HG03521 (cell line): ENCODE measurements at regions not wholly inside any gene's neighbourhood (a gene's known extent, or its start where the extent isn't known, plus 50 kb on each side); places are given as distances from the start of the nearest gene placed in this dataset.

ENCODE experiments used
- ATAC-seq: cut with Tn5 transposase; IDR thresholded peaks from one replicate; pipeline ENCODE4 v1.9.1; 2021; ENCODE audit warnings: mild to moderate bottlenecking, moderate library complexity; ENCODE audit not compliant: unreplicated experiment

DNA sequence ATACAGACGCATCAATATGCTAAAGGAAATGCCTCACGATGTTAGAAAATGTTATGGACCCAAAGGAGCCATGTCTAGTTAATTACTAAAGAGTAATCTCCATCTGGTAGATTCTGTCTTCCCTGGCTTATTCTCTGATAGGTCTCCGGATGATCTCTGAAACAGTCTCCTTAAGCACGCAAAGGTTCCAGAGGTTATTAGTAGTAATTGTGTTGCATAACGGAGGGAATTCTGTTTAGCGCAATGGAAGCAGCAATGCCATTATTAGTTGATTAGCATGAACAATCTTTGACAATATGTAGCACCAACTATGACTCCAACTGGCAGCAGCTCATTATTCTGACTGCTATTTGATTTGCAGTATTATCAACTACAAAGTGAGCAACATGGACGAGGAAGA, 952.5 kb upstream of the SEMA6D start:
- ATAC-seq = no peak

DNA sequence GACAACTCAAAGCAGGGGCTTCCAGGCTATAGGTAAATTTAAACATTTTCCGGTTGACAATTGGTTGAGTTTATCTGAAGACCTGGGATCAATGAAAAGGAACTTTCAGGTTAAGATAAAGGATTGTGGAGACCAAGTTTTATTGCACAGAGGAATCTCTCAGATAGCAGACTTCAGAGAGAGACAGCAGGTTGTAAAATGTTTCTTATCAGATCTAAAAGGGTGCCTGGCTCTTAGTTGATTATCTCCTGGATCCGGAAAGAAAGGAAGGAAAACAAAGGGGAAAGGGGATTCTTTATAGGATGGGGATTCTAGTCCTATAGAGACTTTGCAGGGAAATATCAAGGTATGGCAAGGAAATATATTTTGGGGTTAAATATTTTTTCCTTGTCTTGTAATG, 951.3 kb upstream of the SEMA6D start:
- ATAC-seq = no peak

DNA sequence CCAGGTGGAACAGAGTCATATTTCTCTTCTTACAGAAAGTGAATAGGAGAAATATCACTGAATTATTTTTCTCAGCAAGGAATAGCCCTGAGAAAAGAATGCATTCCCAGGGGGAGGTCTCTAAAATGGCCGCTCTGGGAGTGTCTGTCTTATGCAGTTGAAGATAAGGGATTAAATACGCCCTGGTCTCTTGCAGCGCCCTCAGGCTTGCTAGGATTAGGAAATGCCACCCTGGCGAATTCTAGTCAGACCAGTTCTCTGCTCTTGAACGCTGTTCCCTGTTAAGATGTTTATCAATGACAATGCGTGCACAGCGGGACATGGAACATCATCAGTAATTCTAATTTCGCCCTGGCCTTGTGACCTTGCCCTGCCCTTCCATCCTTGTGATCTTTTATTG, 949.0 kb upstream of the SEMA6D start:
- no peak for ATAC-seq

DNA sequence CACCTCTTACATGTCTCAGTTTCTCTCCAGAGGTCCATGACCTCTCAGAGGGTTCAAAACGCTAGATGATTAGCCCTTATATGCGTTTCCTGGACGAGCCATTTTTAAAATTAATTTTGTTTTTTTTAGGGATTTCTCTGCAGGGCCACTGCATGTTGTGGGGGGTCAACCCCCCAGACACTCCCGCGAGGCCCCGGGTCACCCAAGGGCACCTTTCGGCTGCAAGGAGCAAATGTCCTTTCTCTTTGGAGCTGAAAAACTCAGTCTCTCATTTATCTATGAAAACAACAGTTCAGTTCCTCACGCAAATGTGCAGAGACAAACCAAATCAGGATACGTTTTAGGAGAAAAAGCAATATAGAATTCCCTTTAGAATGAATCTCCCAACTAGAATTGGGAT, 944.3 kb upstream of the SEMA6D start:
- ATAC-seq = no peak

DNA sequence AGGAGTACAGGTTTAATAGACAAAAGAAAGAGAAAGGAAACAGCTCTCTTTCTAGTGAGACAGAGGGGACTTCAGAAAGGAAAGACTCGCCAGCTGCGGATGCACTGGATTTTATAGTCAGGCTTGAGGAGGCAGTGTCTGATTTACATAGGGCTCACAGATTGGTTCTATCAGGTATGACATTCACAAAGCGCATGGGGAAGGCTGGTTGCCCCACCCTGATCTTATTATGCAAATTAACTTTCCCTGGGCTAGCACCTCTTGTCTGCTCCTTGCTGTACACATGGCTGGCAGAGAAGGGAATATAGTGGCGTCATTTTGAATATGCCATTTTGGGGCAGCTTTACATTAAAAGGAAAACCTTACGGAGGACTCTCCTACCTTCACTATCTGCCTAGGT, 938.4 kb upstream of the SEMA6D start:
- ATAC-seq = no peak

DNA sequence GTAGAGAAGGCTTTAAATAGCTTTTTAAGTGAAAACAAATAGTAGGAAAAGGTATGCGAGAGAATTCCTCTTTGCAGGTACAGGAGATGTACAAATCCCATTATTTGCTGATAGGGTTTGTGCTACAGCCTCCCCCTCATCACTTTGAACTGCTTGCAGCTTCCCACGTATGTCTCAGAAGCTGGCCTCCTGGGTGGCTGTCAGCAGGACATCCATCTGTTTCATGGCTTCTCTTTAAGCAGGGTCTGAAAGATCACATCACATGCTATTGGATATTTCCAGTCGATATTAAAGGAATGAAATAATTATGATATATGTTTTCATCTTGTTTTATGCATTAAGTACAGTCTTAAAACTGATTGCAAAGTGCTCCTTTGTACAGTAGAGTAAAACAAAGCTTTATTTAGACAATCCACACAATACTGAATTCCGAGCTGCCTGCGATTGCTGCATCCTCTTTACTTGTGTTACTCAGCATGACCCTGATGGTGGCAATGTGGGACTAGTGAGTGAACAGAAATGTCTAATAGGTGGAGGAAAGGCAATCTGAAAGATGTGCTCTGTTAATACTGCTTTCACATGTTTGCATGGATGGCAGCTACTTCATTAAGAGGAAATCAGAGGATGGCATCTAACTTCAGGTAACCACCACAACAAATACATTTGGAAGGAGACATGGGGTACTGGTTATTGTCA, 930.6 kb upstream of the SEMA6D start:
- ATAC-seq = no peak

DNA sequence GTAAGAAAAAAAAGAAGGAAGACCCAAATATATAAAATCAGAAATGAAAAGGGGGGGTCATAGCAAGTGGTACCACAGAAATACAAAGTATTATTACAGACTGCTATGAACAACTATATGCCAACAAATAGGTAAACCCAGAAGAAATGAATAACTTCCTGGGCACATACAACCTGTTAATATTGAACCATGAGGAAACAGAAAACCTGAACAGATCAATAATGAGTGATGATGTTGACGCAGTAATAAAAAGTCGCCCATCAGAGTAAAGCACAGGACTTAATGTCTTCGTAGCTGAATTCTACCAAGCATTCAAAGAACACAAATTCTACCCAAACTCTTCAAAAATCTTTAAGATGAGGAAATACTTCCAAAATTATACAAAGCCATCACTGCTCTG, 921.6 kb upstream of the SEMA6D start:
- no peak for ATAC-seq

DNA sequence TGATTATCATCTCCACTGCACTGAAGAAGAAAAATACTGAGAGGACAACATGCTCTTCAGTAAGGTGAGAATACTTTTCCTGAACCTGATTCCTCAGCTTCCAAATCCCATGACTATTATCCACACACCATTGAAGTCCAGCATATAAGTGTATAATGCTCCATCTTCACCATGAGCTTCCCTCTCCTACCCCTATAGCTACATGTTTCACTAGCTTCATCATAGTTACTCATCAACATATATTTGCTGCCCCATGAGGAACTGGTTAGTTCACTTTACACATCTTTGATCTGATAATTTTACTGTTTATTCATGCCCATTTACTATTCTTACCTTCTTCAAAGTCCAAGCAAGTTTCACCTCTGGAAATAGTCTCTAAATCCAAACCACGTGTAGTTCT, 908.5 kb upstream of the SEMA6D start:
- ATAC-seq = no peak

DNA sequence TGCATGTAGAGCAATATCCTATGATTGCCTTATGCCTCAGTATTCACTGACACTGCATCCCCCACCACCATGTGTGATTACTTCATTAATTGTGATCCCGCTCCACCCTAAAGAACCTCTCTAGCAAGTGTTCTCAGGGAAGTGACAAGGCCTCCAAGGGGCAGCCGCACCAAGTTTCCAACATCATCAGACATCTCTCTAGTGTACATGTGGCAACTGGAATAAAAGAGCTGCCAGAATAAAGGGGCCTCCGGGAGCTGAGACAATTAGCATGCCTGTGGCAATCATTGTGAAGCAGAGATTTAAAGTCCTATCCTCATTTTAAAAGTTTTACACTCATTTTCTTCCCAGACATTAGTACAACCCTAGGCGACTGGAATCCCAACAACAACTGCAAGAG, 902.1 kb upstream of the SEMA6D start:
- ATAC-seq = no peak

DNA sequence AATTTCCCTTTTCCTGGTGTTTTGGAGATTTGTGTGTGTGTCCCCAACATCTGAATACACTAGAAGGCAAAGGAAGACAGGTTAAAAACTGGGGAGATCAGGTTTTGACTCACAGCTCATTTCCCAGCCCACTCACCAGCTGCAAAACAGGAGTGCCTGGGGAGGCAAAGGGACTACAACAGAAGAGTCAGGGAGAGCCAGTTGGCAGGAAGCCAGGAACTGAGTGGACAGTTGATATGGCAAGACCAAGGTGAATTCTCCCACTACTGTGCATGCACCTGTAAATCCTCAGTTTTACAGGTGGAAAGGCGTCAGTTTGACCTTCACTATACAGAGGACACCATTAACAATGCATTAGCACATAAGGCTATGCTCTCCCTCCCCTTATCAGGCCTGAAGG, 901.5 kb upstream of the SEMA6D start:
- ATAC-seq = no peak

DNA sequence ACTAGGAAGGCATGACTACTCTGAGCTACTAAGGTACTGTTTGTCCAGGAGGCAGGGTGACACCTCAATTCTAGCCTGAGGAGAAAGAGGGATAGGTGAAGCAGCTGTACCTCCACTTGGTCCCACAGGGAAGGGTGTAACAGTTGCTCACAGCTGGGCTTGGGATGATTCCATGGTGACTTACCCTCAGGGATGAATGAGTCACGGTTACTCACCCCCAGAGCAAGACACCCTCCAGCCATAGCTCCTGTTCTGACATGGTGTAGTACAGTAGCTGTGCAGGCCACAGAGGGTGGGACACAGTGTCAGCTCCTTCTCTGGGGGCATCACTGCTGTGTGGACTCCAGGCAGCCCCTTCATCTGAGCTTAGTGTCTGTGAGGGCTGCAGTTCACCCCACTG, 868.6 kb upstream of the SEMA6D start:
- no peak for ATAC-seq

DNA sequence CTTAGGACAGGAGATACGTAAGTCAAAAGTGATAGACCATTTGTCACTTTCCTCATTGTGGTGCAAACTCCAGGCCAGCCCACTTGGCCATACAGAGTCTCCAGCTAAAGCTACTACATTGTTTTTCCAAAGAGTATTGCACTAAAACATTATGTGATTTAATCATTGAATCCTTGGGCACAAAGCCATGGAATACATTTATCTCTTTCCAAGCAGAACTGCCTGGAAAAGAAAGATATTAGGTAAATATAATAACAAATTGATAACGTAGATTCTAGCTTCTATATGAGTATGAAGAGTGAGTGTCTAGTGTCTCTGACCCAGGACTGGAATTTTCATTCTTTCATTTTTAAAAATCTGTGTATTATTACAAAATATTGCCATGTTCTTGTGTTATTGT, 863.7 kb upstream of the SEMA6D start:
- ATAC-seq = no peak

DNA sequence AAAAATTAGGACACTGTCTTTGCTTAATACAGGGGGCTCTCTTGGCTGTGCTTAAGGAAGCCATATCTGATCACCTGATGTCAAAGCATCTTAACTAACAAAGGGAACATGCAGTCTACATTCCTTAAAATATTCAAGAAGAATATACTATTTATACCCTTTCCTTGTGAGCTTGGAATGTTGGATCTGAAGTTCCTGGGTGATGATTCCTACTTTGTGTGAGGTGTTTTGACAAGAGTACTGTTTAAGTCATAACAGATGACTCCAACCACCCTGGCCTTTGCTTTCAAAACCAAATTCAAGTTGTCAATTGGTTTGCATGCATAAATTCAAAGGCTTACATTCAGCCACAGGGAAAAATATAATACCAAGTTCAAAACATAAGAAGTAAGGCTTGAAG, 862.7 kb upstream of the SEMA6D start:
- ATAC-seq = no peak

DNA sequence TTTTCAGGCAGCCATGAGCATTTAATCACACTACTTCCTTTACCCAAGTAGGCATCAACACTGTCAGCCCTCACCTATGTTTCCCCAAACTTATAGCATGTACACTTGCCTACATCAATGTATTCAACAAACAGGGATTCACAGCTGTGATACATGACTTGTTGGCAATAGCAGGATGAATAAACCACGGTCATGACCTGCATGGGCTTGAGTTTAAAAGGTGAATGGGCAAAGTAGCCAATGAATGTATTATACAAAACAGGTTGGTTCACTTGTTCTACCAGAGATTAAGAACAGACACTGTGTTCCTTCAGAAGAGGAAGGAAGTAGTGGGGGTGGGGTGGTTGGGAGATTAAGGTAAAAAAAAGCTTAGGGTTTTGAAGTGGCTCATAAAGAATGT, 861.9 kb upstream of the SEMA6D start:
- ATAC-seq = no peak

DNA sequence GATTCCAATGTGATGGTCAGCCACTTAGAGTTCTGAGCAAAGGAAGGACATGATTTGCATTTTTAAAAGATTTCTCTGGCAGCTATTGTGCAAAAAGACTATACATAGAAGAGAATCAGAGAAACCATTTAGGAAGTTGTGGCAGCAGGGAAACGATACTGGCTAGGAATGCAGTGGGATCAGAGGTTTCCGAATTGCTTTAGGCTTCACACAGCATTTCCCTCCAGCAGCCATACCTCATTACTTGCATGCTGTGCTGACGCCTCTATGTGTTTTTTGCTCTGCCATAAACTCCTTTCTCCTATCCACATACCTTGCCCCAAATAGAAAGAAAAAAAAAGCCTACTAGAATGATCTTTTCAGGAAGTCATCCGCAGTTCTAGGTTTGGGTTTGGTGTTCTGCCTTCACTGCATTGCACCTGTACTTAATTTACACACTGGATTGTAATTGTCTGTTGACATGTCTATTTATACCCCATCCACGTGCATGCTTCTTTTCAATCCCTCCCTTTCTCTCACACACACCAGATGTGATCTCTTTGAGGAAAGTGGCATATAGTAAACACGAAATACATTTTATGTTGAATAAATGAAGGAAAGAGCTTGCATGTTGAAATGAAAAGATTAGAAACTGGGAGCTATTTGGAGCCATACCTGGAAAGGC, 860.3 kb upstream of the SEMA6D start:
- no peak for ATAC-seq

DNA sequence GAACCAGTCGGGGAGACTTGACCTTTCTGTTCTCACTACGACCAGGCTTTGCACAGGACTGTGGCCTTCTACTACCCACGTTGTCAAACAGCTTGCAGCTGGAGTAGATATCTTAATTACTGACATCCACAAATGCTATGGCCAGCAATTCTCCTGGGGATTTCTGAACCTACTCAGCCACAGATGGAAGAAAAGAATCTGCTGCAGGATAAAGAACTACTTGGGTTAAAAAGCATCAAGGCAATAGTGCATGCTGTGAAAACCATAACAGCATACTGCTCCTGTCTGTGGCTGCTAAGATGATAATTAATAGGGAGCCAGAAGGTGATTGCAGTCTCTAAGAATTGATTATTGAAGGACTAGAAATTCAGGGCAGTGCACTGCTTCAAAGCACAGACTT, 859.2 kb upstream of the SEMA6D start:
- no peak for ATAC-seq

DNA sequence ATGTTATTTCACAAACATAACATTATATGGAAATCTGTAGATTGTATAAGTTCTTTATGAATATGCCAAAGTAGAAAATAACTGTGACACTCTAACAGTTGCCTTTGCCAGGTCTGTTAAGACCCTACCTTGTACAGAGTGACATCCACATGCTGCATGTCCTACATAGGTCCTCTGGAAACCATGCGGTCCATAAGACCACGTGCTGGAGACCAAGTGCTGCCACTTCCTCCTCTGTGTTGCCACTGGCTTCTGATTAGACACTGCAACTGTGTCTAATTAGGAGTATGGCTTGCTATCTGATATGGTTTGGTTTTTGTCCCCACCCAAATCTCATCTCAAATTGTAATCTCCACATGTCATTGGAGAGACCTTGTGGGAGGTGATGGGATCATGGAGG, 855.5 kb upstream of the SEMA6D start:
- no peak for ATAC-seq

DNA sequence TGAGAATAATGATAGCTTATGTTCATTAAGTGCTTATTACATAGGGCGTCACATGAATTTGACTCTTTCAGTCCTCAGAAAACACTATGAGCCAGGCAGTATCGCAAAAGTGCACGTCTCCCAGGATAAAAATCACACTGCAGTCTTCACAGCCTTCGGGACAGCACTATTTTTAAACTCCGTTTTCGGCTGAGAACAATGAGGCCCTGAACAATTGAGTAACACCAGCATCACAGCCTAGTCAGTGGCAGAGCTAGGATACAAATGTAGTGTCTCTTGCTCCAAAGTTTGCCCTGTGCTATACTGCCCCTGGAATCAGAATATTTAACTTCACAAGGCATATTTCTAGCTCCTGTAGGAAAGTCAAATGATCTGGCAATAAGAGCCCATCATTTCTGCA, 852.1 kb upstream of the SEMA6D start:
- no peak for ATAC-seq

DNA sequence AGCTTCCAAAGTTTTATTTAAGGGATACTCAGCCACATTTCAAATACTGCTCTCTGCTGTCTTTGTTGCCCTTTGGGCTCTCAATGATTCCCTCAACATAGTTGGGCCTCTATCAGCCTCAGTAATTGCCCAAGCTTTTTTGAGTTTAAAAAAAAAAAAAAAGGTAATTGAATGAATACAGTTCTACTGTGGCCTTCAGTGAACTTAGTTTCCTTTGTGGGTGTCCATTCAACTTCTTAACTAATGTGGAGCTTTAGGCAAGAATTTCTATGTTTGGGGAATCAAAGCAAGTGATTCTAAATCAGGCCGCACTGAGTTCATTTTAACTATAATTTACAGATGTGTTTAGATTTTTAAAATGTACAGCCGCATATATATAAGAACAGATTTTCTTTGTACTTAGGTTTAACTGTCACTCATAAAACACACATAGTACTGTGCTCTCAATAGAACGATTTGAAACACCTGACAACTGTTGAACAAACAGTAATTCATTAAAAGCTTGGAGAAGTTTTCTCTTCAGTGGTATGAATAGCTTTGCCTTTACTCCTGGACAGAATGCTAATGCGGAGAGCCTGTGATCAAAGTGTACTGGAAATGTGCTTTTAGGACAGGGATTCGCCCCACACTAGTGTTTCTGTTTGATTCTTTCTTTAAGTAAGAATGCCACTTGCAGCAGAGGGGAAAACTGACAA, 844.9 kb upstream of the SEMA6D start:
- no peak for ATAC-seq

DNA sequence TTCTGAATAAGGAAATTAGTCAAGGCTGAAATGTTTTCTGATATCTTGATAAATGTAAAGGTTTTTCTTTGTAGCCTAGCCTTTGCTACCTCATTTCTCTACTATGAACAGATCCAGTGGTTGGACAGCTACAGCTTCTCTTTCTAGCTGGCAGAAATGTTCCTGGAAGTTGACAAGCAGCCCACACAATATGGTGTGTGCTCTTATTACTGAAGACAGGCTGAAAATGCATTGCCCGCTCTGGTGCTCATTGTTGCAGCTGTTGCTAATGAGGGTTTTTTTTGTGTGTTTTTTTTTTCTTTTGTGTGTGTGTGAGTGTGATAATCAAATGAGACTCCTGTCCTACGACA, 844.3 kb upstream of the SEMA6D start:
- no peak for ATAC-seq

DNA sequence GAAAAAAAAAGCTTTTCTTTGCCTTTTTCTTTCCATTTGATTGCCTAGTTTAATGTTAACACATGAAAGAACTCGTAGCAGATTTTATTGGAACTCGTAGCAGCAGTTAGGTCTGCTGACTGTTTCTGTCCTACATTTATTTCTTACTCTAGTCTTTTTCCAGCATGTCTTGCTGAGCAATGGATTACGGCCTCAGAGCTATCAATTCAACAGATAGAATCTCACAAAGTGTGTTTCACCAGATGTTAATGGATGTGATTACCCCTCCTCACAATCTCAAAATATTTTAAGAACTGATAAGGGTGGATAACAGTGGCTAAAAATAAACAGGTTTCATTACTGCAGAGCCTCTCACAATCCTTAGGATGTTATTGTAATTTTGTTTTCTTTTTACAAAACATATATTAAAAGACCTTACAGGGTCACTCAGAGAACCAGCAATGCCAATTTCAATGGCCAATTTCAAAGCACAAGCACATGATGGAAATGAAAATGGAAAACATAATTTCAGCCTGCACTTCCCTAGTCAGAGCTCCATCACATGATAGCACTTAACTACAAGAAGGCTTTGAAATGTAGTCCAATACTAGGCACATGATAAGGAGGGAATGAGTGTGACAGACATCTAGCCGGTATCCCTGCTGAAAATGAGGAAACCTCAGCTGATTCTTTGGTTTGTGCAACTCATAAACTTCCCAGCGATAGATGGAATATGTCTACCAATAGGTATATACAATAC, 838.1 kb upstream of the SEMA6D start:
- no peak for ATAC-seq

DNA sequence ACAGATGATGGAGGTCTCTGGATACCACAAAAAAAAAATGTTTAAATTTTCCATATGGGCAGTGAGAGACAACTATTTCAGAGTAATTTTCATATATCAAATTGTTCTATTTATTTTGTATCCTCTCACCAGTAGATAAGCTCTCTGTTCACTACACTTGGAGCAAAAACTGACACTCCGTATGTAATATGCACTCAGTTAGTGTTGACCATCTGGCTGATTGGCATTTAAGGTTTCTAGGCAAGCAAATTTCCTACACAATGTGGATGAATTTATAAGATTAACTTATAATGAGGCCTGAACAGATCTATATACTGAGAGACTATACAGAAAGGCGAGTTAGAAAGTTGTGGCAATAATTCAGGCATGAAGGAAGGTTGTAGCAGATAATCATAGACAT, 836.5 kb upstream of the SEMA6D start:
- ATAC-seq = no peak
